IMR-90 (cell line): ENCODE measurements at regions not wholly inside any gene's neighbourhood (a gene's known extent, or its start where the extent isn't known, plus 50 kb on each side); places are given as distances from the start of the nearest gene placed in this dataset.

Experiments
- ATAC-seq: fragments of 200-7000 bp; cut with Tn5 transposase; 2 replicates; pipeline ENCODE4 v1.9.1; 2020; ENCODE audit warnings: low read depth, mild to moderate bottlenecking, moderate library complexity
- BruUV-seq: library from RNA; stranded (reverse); fragments of 400-500 nt; replicated peaks from 2 replicates; lab custom pipeline; 2021; lab: Mats Ljungman, UMichigan
- CTCF ChIA-PET: fragments of 300-600 bp; formaldehyde crosslinking; extraction: SDS; loops from one replicate; lab custom pipeline; 2021; ENCODE audit warnings: antibody characterized with exemption; lab: Yijun Ruan, JAX
- POLR2A ChIA-PET: fragments of 300-600 bp; sonication (Branson Sonifier 250); formaldehyde crosslinking; loops from one replicate; lab custom pipeline; 2022; ENCODE audit warnings: antibody characterized with exemption; ENCODE audit not compliant: unreplicated experiment; lab: Charles Lee
- DNase-seq: peaks from one replicate; pipeline ENCODE4 v3.0.0; 2013
- H2AFZ ChIP-seq: replicated peaks from 2 replicates; pipeline ENCODE3; 2013; ENCODE audit warnings: low read length, mild to moderate bottlenecking; ENCODE audit not compliant: poor library complexity
- H2AK5ac ChIP-seq: 2 replicates; pipeline ENCODE4 v1.6.1; 2013; ENCODE audit warnings: low read depth, low read length, inconsistent platforms
- H2AK9ac ChIP-seq: replicated peaks from 2 replicates; pipeline ENCODE3; 2013; ENCODE audit warnings: mild to moderate bottlenecking, low read depth, low read length, moderate library complexity; ENCODE audit not compliant: poor library complexity
- H2BK120ac ChIP-seq: 2 replicates; pipeline ENCODE4 v1.6.1; 2013; ENCODE audit warnings: low read depth, low read length, inconsistent platforms
- H2BK15ac ChIP-seq: 3 replicates; pipeline ENCODE4 v1.6.1; 2013; ENCODE audit warnings: low read depth, low read length, inconsistent platforms
- H2BK20ac ChIP-seq: 2 replicates; pipeline ENCODE4 v1.6.1; 2013; ENCODE audit warnings: low read depth, mild to moderate bottlenecking, inconsistent platforms, low read length, moderate library complexity
- H2BK5ac ChIP-seq: 2 replicates; pipeline ENCODE4 v1.6.1; 2013; ENCODE audit warnings: mild to moderate bottlenecking, low read depth, low read length, inconsistent platforms; ENCODE audit not compliant: poor library complexity, severe bottlenecking
- H3K14ac ChIP-seq: replicated peaks from 2 replicates; pipeline ENCODE4 v1.6.1; 2013; ENCODE audit warnings: low read depth, low read length, inconsistent platforms
- H3K18ac ChIP-seq: 2 replicates; pipeline ENCODE4 v1.6.1; 2013; ENCODE audit warnings: low read depth, low read length, control low read depth
- H3K23ac ChIP-seq: 2 replicates; pipeline ENCODE4 v1.6.1; 2013; ENCODE audit warnings: low read depth, low read length, inconsistent platforms
- H3K27ac ChIP-seq: 2 replicates; pipeline ENCODE4 v1.5.1; 2013; ENCODE audit warnings: mild to moderate bottlenecking, control low read depth, low read length; ENCODE audit not compliant: insufficient read depth
- H3K27me3 ChIP-seq: 2 replicates; pipeline ENCODE4 v1.6.1; 2013; ENCODE audit warnings: low read length; ENCODE audit not compliant: control insufficient read depth, insufficient read depth
- H3K36me3 ChIP-seq: 2 replicates; pipeline ENCODE4 v1.6.1; 2013; ENCODE audit warnings: low read length, mixed read lengths; ENCODE audit not compliant: control insufficient read depth, insufficient read depth
- H3K4ac ChIP-seq: 2 replicates; pipeline ENCODE4 v1.6.1; 2013; ENCODE audit warnings: low read depth, low read length, inconsistent platforms
- H3K4me1 ChIP-seq: 2 replicates; pipeline ENCODE4 v1.6.1; 2013; ENCODE audit warnings: low read length, mixed read lengths; ENCODE audit not compliant: control insufficient read depth, insufficient read depth
- H3K4me2 ChIP-seq: 2 replicates; pipeline ENCODE4 v1.6.1; 2013; ENCODE audit warnings: low read depth, mild to moderate bottlenecking, control low read depth, low read length, moderate library complexity
- H3K4me3 ChIP-seq: 2 replicates; pipeline ENCODE4 v1.5.1; 2013; ENCODE audit warnings: low read depth, mild to moderate bottlenecking, control low read depth, low read length, moderate library complexity; ENCODE audit not compliant: insufficient read depth
- H3K56ac ChIP-seq: 2 replicates; pipeline ENCODE4 v1.6.1; 2013; ENCODE audit warnings: low read length, inconsistent platforms; ENCODE audit not compliant: insufficient read depth; ENCODE audit errors: extremely low read depth
- H3K79me1 ChIP-seq, 2 experiments: 2 replicates each; pipeline ENCODE4 v1.6.1; 2013; ENCODE audit warnings: low read length in 2 of 2, inconsistent platforms in 1 of 2, low read depth in 1 of 2
- H3K9ac ChIP-seq: 2 replicates; pipeline ENCODE4 v1.6.1; 2013; ENCODE audit warnings: low read depth, low read length, control low read depth
- H3K9me1 ChIP-seq: 2 replicates; pipeline ENCODE4 v1.6.1; 2013; ENCODE audit warnings: low read length, inconsistent platforms; ENCODE audit not compliant: insufficient read depth
- H3K9me3 ChIP-seq: 2 replicates; pipeline ENCODE4 v1.6.1; 2013; ENCODE audit warnings: low read length; ENCODE audit not compliant: control insufficient read depth, insufficient read depth
- H4K20me1 ChIP-seq: 2 replicates; pipeline ENCODE4 v1.6.1; 2013; ENCODE audit warnings: low read length, inconsistent platforms; ENCODE audit not compliant: insufficient read depth
- H4K5ac ChIP-seq: 2 replicates; pipeline ENCODE4 v1.6.1; 2013; ENCODE audit warnings: mild to moderate bottlenecking, low read depth, low read length, control low read depth
- H4K8ac ChIP-seq, 2 experiments: 2 replicates each; pipeline ENCODE4 v1.6.1; 2013; ENCODE audit warnings: low read depth in 2 of 2, low read length in 2 of 2, control low read depth in 1 of 2, inconsistent platforms in 1 of 2
- H4K91ac ChIP-seq: 2 replicates; pipeline ENCODE4 v1.6.1; 2013; ENCODE audit warnings: low read depth, low read length, inconsistent platforms; ENCODE audit not compliant: insufficient read depth
- BHLHE40 ChIP-seq: fragments of 150-350 bp; IDR thresholded peaks from 2 replicates; pipeline ENCODE4 v1.6.1; 2016; ENCODE audit warnings: mild to moderate bottlenecking, low read depth, low read length
- CEBPB ChIP-seq: IDR thresholded peaks from 2 replicates; pipeline ENCODE4 v1.6.1; 2012; ENCODE audit warnings: low read depth, low read length, improper control_type of control experiment
- CHD1 ChIP-seq: IDR thresholded peaks from 2 replicates; pipeline ENCODE4 v1.6.1; 2012; ENCODE audit warnings: low read depth, low read length, improper control_type of control experiment
- CTCF ChIP-seq: conservative IDR thresholded peaks from 2 replicates; pipeline ENCODE4 v1.5.1; 2012; ENCODE audit warnings: mild to moderate bottlenecking, low read depth, low read length, improper control_type of control experiment
- FOS ChIP-seq: fragments of 150-350 bp; IDR thresholded peaks from 2 replicates; pipeline ENCODE4 v1.6.1; 2016; ENCODE audit warnings: low read depth, low read length
- MAFK ChIP-seq: IDR thresholded peaks from 2 replicates; pipeline ENCODE4 v1.6.1; 2012; ENCODE audit warnings: low read depth, low read length, improper control_type of control experiment
- MAZ ChIP-seq: IDR thresholded peaks from 2 replicates; pipeline ENCODE4 v1.6.1; 2012; ENCODE audit warnings: low read depth, mild to moderate bottlenecking, low read length, improper control_type of control experiment, moderate library complexity, borderline replicate concordance
- MXI1 ChIP-seq: IDR thresholded peaks from 2 replicates; pipeline ENCODE4 v1.6.1; 2012; ENCODE audit warnings: low read depth, mild to moderate bottlenecking, low read length, moderate library complexity, borderline replicate concordance
- NFE2L2 ChIP-seq: fragments of 150-350 bp; IDR thresholded peaks from 2 replicates; pipeline ENCODE4 v1.6.1; 2016; ENCODE audit warnings: low read depth, mild to moderate bottlenecking, low read length
- POLR2A ChIP-seq: IDR thresholded peaks from 2 replicates; pipeline ENCODE4 v1.6.1; 2012; ENCODE audit warnings: mild to moderate bottlenecking, low read depth, low read length
- RAD21 ChIP-seq: IDR thresholded peaks from 2 replicates; pipeline ENCODE4 v1.6.1; 2012; ENCODE audit warnings: low read length, improper control_type of control experiment
- RCOR1 ChIP-seq: IDR thresholded peaks from 2 replicates; pipeline ENCODE4 v1.6.1; 2012; ENCODE audit warnings: mild to moderate bottlenecking, low read length, improper control_type of control experiment; ENCODE audit not compliant: insufficient replicate concordance
- RFX5 ChIP-seq: IDR thresholded peaks from 2 replicates; pipeline ENCODE4 v1.8.0; 2012; ENCODE audit warnings: low read depth, mild to moderate bottlenecking, low read length, moderate library complexity
- SMC3 ChIP-seq: fragments of 150-350 bp; IDR thresholded peaks from 2 replicates; pipeline ENCODE4 v1.6.1; 2016; ENCODE audit warnings: low read depth, mild to moderate bottlenecking, antibody characterized with exemption, low read length, moderate library complexity
- WGBS, 2 experiments: methylation state at CpG; one replicate each; pipeline versions ENCODE4 v1.1.5 to v1.1.7; 2013; ENCODE audit warnings: missing lambda C conversion rate in 2 of 2; ENCODE audit not compliant: insufficient read length in 1 of 2; ENCODE audit errors: extremely low coverage in 2 of 2; 5-methylcytosine and 5-hydroxymethylcytosine counted together
- dilution Hi-C: fragments of 300-500 bp; cut with HindIII; formaldehyde crosslinking; loops from one replicate; pipeline ENCODE4 v1.14.3; 2018; ENCODE audit warnings: low sequenced_read_pairs; ENCODE audit not compliant: unreplicated experiment
- in situ Hi-C: fragments of 300-500 bp; cut with MboI; formaldehyde crosslinking; loops from 3 replicates; pipeline ENCODE4 v1.14.3; 2019; ENCODE audit warnings: low sequenced_read_pairs, inconsistent platforms, mixed read lengths
- intact Hi-C: fragments of 100-400 bp; cut with micrococcal nuclease; formaldehyde crosslinking; loops from 2 replicates; pipeline ENCODE4 v1.10.0; 2022
- TF ChIP-seq, protein P1 (sequence below): fragments of 150-350 bp; IDR thresholded peaks from 2 replicates; pipeline ENCODE4 v1.6.1; 2017; ENCODE audit warnings: mild to moderate bottlenecking, antibody characterized with exemption, low read length, low read depth
- TF ChIP-seq, protein P2 (sequence below): fragments of 150-350 bp; IDR thresholded peaks from 2 replicates; pipeline ENCODE4 v1.6.1; 2016; ENCODE audit warnings: low read depth, mild to moderate bottlenecking, low read length, moderate library complexity, borderline replicate concordance

DNA sequence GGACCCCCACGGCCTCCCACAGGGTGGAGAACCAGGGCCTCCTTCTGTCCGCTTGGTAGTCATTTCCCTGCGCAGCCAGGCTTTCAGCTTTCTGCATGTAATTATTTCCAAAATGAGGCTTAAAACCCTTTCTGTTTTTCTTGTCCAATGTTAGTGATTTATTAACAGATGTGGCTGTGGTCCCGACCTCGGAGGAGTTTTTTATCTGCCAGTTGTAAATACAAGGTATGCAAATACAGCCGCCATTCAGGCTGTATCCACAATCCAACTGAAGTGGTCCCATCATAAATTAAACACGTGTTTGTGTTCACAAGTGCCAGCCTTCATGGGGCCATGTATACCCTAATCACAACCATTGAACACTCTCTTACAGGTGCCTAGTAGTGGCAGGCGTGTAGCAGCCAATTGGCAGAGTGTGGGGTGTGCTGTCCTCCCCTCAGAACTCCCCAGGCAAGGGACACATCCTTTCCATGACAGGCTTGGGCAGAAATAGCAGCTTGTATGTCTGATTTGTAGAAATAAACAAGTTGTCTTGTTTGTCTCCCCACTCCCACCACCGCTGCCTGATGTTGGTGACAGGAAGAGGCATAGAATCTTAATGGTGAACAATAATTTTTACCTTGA lies 251.3 kb upstream of the MKI67 start:
- Histone ChIP-seq H4K5ac (no peak overlapping the region), H3K4me1 (no peaks in the 10 kb centered on the region), H3K4ac (no peak overlapping the region), H2BK15ac (no peak overlapping the region), H3K4me2 (no peak overlapping the region), H3K4me3 (no peak overlapping the region), H3K79me1 (no peaks in the 10 kb centered on the region), H4K8ac (no peak overlapping the region), H2BK120ac (no peak overlapping the region), H2BK20ac (no peak overlapping the region), H3K27me3 (no peaks in the 10 kb centered on the region), H2AFZ (no peak overlapping the region), H3K36me3 (no peaks in the 10 kb centered on the region), H2AK9ac (no peak overlapping the region), H3K9me1 (no peaks in the 10 kb centered on the region), H3K27ac (no peak overlapping the region), H4K91ac (no peak overlapping the region), H3K9ac (no peak overlapping the region), H2BK5ac (no peak overlapping the region), H3K9me3 (peaks cover 51% of the 10 kb centered on the region), H2AK5ac (no peak overlapping the region), H4K20me1 (no peaks in the 10 kb centered on the region), H3K18ac (no peak overlapping the region), H3K23ac (no peak overlapping the region), H3K56ac (no peak overlapping the region), H3K14ac (no peak overlapping the region)
- ATAC-seq = no peak
- DNase-seq = no peak
- dilution Hi-C loops = no loop called here
- intact Hi-C loops = no loop called here
- CTCF ChIA-PET = no interaction called here
- TF ChIP-seq CHD1 = no peak
- TF ChIP-seq MXI1 = no peak
- no peak for TF ChIP-seq POLR2A
- no peak for TF ChIP-seq RFX5
- no peak for TF ChIP-seq RAD21
- no peak for TF ChIP-seq BHLHE40
- TF ChIP-seq MAZ = no peak
- no peak for TF ChIP-seq MAFK
- no peak for TF ChIP-seq NFE2L2
- TF ChIP-seq, protein P1, sequence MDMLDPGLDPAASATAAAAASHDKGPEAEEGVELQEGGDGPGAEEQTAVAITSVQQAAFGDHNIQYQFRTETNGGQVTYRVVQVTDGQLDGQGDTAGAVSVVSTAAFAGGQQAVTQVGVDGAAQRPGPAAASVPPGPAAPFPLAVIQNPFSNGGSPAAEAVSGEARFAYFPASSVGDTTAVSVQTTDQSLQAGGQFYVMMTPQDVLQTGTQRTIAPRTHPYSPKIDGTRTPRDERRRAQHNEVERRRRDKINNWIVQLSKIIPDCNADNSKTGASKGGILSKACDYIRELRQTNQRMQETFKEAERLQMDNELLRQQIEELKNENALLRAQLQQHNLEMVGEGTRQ = no peak
- no peak for TF ChIP-seq CEBPB
- no peak for TF ChIP-seq SMC3
- no peak for TF ChIP-seq FOS
- TF ChIP-seq CTCF = no peak
- TF ChIP-seq RCOR1 = no peak
- TF ChIP-seq, protein P2, sequence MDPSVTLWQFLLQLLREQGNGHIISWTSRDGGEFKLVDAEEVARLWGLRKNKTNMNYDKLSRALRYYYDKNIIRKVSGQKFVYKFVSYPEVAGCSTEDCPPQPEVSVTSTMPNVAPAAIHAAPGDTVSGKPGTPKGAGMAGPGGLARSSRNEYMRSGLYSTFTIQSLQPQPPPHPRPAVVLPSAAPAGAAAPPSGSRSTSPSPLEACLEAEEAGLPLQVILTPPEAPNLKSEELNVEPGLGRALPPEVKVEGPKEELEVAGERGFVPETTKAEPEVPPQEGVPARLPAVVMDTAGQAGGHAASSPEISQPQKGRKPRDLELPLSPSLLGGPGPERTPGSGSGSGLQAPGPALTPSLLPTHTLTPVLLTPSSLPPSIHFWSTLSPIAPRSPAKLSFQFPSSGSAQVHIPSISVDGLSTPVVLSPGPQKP = no peak
- WGBS, 2 experiments = no CpG with 5 or more reads among the region's 9 CpGs
- POLR2A ChIA-PET = no interaction called here
- in situ Hi-C loops = no loop called here
- no TSS peak for BruUV-seq
